ENCODE measurements at regions not wholly inside any gene's neighbourhood (a gene's known extent, or its start where the extent isn't known, plus 50 kb on each side); places are given as distances from the start of the nearest gene placed in this dataset.

DNA sequence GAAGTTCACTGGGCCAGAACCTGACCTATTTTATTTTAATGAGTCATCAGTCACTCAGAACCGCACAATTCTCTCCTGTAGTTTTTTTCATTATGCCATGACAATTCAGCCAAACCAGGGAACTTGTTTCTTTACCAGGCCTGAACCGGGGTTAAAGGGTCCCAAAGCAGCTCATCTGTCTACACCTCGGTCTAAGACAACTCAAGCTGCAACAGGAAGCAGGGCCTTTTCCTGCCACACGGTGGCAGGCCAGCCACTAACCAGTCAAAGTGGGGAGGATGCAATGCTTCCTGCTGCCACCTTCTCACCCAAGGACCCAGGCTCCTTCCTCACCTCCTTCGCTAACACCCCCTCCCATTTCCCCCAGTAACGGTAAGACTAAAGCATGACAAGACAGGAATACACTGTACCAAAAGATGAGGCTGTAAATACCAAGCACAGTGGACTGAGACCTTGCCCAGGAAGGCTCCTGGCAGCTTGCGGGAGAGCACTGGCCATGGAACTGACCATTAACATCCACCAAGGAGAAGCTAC lies 56.7 kb upstream of the ACKR3 start:
- Histone ChIP-seq H3K79me2 (ENCODE audit: control insufficient read depth, insufficient read depth, low read length) (no peaks in the 10 kb centered on the region), H2AFZ (ENCODE audit: control insufficient read depth, low read length) (peak overlapping the region; percentile 34), H4K20me1 (ENCODE audit: control insufficient read depth, extremely low read depth, insufficient read depth, low read length) (no peaks in the 10 kb centered on the region), H3K4me3 (ENCODE audit: control insufficient read depth in 2 of 3, extremely low read depth in 1 of 3, insufficient read depth in 2 of 3, low read depth in 1 of 3, low read length in 3 of 3) (no peak overlapping the region), H3K9ac (ENCODE audit: control insufficient read depth, extremely low read depth, insufficient read depth, low read length) (no peak overlapping the region), H3K9me3 (ENCODE audit: control insufficient read depth, low read depth, low read length) (no peaks in the 10 kb centered on the region), H3K36me3 (ENCODE audit: control insufficient read depth in 2 of 2, extremely low read depth in 1 of 2, insufficient read depth in 2 of 2, low read length in 2 of 2) (no peaks in the 10 kb centered on the region), H3K9me1 (ENCODE audit: control insufficient read depth, extremely low read depth, insufficient read depth, low read length) (no peaks in the 10 kb centered on the region), H3K4me2 (ENCODE audit: control insufficient read depth, extremely low read depth, insufficient read depth, low read depth, low read length) (no peak overlapping the region), H3K27me3 (ENCODE audit: control insufficient read depth, extremely low read depth, insufficient read depth, low read length) (no peaks in the 10 kb centered on the region), H3K4me1 (ENCODE audit: control insufficient read depth, extremely low read depth, insufficient read depth, low read length) (no peaks in the 10 kb centered on the region), H3K27ac (ENCODE audit: control insufficient read depth, insufficient read depth, low read length) (no peak overlapping the region)
- dilution Hi-C loops (cut with MboI; ENCODE audit: extremely low pct_ligation_motif_present, low sequenced_read_pairs) = no loop called here
- no peak for DNase-seq (ENCODE audit: low read depth, low spot score)
- peak; percentile 81 for FAIRE-seq
- TF ChIP-seq EZH2 (IDR thresholded peaks at IDR 0.05; ENCODE audit: low read length) = no peak
- TF ChIP-seq, protein P1, sequence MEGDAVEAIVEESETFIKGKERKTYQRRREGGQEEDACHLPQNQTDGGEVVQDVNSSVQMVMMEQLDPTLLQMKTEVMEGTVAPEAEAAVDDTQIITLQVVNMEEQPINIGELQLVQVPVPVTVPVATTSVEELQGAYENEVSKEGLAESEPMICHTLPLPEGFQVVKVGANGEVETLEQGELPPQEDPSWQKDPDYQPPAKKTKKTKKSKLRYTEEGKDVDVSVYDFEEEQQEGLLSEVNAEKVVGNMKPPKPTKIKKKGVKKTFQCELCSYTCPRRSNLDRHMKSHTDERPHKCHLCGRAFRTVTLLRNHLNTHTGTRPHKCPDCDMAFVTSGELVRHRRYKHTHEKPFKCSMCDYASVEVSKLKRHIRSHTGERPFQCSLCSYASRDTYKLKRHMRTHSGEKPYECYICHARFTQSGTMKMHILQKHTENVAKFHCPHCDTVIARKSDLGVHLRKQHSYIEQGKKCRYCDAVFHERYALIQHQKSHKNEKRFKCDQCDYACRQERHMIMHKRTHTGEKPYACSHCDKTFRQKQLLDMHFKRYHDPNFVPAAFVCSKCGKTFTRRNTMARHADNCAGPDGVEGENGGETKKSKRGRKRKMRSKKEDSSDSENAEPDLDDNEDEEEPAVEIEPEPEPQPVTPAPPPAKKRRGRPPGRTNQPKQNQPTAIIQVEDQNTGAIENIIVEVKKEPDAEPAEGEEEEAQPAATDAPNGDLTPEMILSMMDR (optimal IDR thresholded peaks at IDR 0.05 in 1 of 3, IDR thresholded peaks at IDR 0.05 in 1 of 3, conservative IDR thresholded peaks at IDR 0.05 in 1 of 3; ENCODE audit: extremely low read depth in 1 of 3, insufficient read depth in 2 of 3, low read length in 3 of 3) = peak; percentile 90 to 93 (median 92)

DNA sequence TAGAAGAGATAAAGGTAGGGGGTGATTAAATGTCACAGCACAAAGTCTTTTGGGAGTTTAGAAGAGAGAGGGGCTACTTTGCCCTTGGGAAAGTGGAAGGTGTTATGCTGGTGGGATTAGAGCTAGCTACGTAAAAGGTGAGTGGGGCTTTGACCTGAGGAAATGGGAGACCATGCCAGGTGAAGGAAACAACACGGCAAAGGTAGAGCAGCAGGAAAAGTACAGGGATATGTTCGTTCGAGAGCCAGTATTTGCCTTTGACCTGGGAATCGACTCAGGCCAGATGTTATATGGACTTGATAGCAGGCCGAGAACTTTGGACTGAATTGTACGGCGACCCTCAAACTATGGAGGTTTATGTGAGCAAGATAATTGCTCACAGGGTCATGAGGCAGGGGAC lies 55.7 kb upstream of the ACKR3 start:
- H3K4me2 ChIP-seq (ENCODE audit: control insufficient read depth, extremely low read depth, insufficient read depth, low read depth, low read length) = no peak overlapping the region
- no peaks in the 10 kb centered on the region for H3K36me3 ChIP-seq (ENCODE audit: control insufficient read depth in 2 of 2, extremely low read depth in 1 of 2, insufficient read depth in 2 of 2, low read length in 2 of 2)
- DNase-seq (ENCODE audit: low read depth, low spot score) = no peak
- dilution Hi-C loops (cut with MboI; ENCODE audit: extremely low pct_ligation_motif_present, low sequenced_read_pairs) = no loop called here
- no peaks in the 10 kb centered on the region for H3K9me1 ChIP-seq (ENCODE audit: control insufficient read depth, extremely low read depth, insufficient read depth, low read length)
- no peak overlapping the region for H2AFZ ChIP-seq (ENCODE audit: control insufficient read depth, low read length)
- H3K9me3 ChIP-seq (ENCODE audit: control insufficient read depth, low read depth, low read length) = no peaks in the 10 kb centered on the region
- H3K4me1 ChIP-seq (ENCODE audit: control insufficient read depth, extremely low read depth, insufficient read depth, low read length) = no peaks in the 10 kb centered on the region
- no peak for TF ChIP-seq EZH2 (IDR thresholded peaks at IDR 0.05; ENCODE audit: low read length)
- TF ChIP-seq, protein P1 (optimal IDR thresholded peaks at IDR 0.05 in 1 of 3, IDR thresholded peaks at IDR 0.05 in 1 of 3, conservative IDR thresholded peaks at IDR 0.05 in 1 of 3; ENCODE audit: extremely low read depth in 1 of 3, insufficient read depth in 2 of 3, low read length in 3 of 3) = no peak
- FAIRE-seq = no peak
- H3K9ac ChIP-seq (ENCODE audit: control insufficient read depth, extremely low read depth, insufficient read depth, low read length) = no peak overlapping the region
- H3K4me3 ChIP-seq (ENCODE audit: control insufficient read depth in 2 of 3, extremely low read depth in 1 of 3, insufficient read depth in 2 of 3, low read depth in 1 of 3, low read length in 3 of 3) = no peak overlapping the region
- H3K79me2 ChIP-seq (ENCODE audit: control insufficient read depth, insufficient read depth, low read length) = no peaks in the 10 kb centered on the region
- no peaks in the 10 kb centered on the region for H3K27me3 ChIP-seq (ENCODE audit: control insufficient read depth, extremely low read depth, insufficient read depth, low read length)
- H4K20me1 ChIP-seq (ENCODE audit: control insufficient read depth, extremely low read depth, insufficient read depth, low read length) = no peaks in the 10 kb centered on the region
- no peak overlapping the region for H3K27ac ChIP-seq (ENCODE audit: control insufficient read depth, insufficient read depth, low read length)

Measured in keratinocyte (primary cell).